ENCODE measurements at regions not wholly inside any gene's neighbourhood (a gene's known extent, or its start where the extent isn't known, plus 50 kb on each side); places are given as distances from the start of the nearest gene placed in this dataset.

DNA sequence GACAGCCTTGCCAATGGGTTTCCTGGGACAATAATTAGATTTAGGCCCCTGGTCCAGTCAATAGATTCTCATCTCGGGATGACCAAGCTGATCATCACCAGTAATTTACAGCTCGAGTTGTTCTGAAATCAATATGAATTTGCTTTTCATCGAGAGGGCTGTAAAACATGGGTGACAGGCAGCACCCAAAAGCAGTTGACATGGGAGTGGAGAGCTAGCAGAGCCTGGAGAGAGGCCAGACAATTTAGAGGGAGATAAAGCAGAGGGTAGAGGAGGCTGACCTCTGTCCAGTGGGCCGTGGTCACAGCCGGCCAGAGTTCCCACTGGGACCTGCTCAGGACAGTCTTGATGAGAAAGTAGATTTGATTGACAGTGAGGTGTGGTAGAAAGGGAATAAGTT is 157.3 kb downstream of the ASCL4 start:
- DNase-seq (ENCODE audit: low read depth), result no peak
- no peak for TF ChIP-seq CTCF (IDR thresholded peaks at IDR 0.05; ENCODE audit: low read depth, low read length, missing control alignments)
- H3K4me3 ChIP-seq (ENCODE audit: low read depth, low read length), result no peak overlapping the region

DNA sequence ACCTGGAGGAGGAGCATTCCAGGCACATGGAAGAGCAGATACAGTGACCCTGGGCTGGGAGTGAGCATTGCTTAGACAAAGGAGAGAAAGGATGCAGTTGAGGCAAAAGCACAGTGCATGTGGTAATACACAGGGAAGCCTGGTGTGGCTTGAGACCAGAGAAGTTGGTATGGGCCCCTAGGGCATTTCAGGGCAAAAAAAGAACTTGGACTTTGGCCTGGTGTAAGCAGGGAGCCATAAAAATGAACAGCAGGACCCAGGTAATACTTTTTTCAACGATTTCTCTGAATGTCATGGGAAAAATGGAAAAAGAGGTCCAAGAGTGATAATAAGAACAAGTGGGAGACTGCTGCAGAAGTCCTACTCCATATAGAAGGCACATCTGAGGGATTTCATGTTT is 163.9 kb downstream of the ASCL4 start:
- no peak for DNase-seq (ENCODE audit: low read depth)
- no peak overlapping the region for H3K4me3 ChIP-seq (ENCODE audit: low read depth, low read length)
- TF ChIP-seq CTCF (IDR thresholded peaks at IDR 0.05; ENCODE audit: low read depth, low read length, missing control alignments), result no peak

- TF ChIP-seq CTCF (IDR thresholded peaks at IDR 0.05; ENCODE audit: low read depth, low read length, missing control alignments), result no peak
- no peak for DNase-seq (ENCODE audit: low read depth)
- no peak overlapping the region for H3K4me3 ChIP-seq (ENCODE audit: low read depth, low read length)
Measured at GRCh38 chr12:107948391-107948945, 174.0 kb downstream of the ASCL4 start.

DNA sequence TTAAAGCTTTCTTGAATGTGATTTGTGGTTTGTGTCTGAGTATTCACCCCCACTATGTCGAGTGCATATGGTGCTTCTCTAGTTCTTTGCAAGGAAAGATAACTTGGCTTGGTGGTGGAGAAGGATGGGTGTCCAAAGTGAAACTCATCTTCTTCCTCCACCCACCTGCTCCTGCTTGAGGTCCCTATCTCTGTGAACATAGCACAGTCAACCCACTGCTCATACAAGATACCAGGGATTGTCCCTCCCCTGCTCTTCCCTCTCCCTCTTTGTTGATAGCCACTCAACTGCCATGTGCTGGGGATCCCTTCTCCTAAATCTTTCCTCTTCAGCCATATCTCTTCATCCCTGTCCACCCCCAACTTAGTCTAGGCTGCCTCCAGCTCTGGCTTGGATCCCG is 176.5 kb downstream of the ASCL4 start:
- TF ChIP-seq CTCF (IDR thresholded peaks at IDR 0.05; ENCODE audit: low read depth, low read length, missing control alignments), result no peak
- no peak for DNase-seq (ENCODE audit: low read depth)
- H3K4me3 ChIP-seq (ENCODE audit: low read depth, low read length), result no peak overlapping the region

DNA sequence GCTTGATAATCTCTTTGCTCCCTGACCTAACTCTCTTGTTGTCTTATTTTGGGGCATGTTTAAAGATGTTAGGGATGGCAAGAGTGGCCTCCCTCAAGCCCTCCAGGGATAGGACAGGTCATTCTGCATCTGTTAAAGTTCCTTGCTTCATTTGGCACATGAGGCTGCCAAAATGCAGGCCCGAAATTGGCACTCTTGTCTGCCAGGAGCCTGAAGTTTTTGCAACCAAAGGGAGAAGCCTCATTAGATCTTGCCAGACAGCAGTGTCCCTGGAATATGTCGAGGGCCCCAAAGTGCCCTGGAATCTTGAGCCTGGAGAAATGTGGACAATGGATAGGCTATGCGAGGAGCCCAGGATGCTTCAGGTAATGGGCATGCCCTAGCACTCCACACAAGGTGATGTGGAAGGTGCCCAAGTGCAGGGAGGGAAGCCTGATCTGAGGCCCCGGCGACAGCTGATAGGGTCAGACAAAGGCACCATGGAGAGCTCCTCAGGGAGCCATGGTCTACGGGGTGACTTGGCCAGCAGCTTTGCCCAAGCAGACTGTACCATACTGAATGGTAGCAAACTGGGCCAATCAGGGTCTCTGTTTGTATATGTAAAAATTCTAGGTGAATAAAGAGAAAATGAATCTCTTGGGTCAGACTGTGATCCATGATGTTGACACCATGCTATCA is 173.0 kb upstream of the WSCD2 start:
- DNase-seq (ENCODE audit: low read depth), result no peak
- no peak overlapping the region for H3K4me3 ChIP-seq (ENCODE audit: low read depth, low read length)
- TF ChIP-seq CTCF (IDR thresholded peaks at IDR 0.05; ENCODE audit: low read depth, low read length, missing control alignments), result no peak

DNA sequence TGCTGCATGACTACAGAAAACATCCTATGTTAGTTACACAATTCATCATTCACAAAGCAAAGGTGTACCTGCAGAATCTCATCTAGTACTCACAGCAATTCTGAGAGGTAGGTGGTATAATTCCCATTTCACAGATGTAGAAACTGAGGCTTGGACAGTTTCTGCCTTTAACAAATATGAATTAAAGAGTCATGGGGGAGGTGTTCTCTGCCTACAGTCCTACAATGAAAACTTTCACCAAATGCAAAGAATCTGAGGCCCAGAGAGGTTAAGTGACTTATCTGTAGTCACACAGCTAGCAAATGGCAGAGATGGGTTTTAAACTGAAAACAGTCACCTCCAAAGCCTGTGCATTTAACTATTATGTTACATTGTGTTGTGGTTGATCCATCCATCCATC is 171.6 kb upstream of the WSCD2 start:
- no peak overlapping the region for H3K4me3 ChIP-seq (ENCODE audit: low read depth, low read length)
- no peak for DNase-seq (ENCODE audit: low read depth)
- no peak for TF ChIP-seq CTCF (IDR thresholded peaks at IDR 0.05; ENCODE audit: low read depth, low read length, missing control alignments)

GRCh38 chr12:107963635-107964034 is 165.5 kb upstream of the WSCD2 start:
- no peak for DNase-seq (ENCODE audit: low read depth)
- no peak overlapping the region for H3K4me3 ChIP-seq (ENCODE audit: low read depth, low read length)
- no peak for TF ChIP-seq CTCF (IDR thresholded peaks at IDR 0.05; ENCODE audit: low read depth, low read length, missing control alignments)

Measured in GM12864 (cell line).